K562 (cell line): ENCODE measurements at regions not wholly inside any gene's neighbourhood (a gene's known extent, or its start where the extent isn't known, plus 50 kb on each side); places are given as distances from the start of the nearest gene placed in this dataset.

Source experiments
- CBFA2T2 ChIP-seq: fragments of 450-650 bp; conservative IDR thresholded peaks from 2 replicates; pipeline ENCODE4 v1.6.1; 2017; ENCODE audit warnings: mild to moderate bottlenecking
- KHSRP ChIP-seq: fragments of 450-650 bp; IDR thresholded peaks from 2 replicates; pipeline ENCODE4 v1.6.1; 2017
- PCBP1 ChIP-seq: fragments of 200-400 bp; formaldehyde crosslinking; IDR thresholded peaks from 2 replicates; pipeline ENCODE4 v1.6.1; 2018; ENCODE audit warnings: mild to moderate bottlenecking, low read depth, low read length; ENCODE audit not compliant: poor library complexity, severe bottlenecking
- PRMT5 ChIP-seq: sonication (generic); formaldehyde crosslinking; IDR thresholded peaks from 2 replicates; pipeline ENCODE4 v1.5.0; 2020; ENCODE audit warnings: missing genetic modification reagents
- UBTF ChIP-seq, 2 experiments: IDR thresholded peaks; 2 replicates each; pipeline ENCODE4 v1.6.1; 2012; ENCODE audit warnings: improper control_type of control experiment in 2 of 2, low read depth in 2 of 2, low read length in 2 of 2, borderline replicate concordance in 1 of 2
- ZNF518B ChIP-seq: fragments of 250-450 bp; sonication (Bioruptor Pico); IDR thresholded peaks from 2 replicates; pipeline ENCODE4 v1.5.0; 2021; ENCODE audit warnings: mild to moderate bottlenecking, moderate library complexity
- ZNF707 ChIP-seq: fragments of 250-450 bp; sonication (Bioruptor Pico); conservative IDR thresholded peaks from 2 replicates; pipeline ENCODE4 v1.8.0; 2022; ENCODE audit warnings: inconsistent platforms, mild to moderate bottlenecking, moderate library complexity

DNA sequence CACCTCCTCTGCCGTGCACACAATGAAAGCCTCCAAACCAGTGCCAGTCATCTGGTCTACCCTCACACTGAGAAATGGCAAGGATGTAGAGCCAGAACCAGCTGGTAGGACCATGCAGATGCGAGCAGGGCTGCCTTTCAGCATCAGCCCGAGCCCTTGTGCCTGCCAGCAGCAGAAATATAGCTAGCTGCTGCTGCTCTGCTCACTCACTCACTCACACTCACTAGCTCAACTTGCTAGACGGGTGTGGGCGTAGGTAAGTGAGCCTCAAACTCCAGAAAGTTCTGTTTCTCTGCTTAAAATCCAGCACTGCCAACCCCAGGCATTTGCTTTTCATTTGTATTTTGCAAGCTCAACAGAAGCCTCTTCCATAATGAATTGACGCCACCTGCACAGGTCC lies 114.0 kb downstream of the DRD1 start (continued):
- TF ChIP-seq UBTF (IDR thresholded peaks at IDR 0.05; ENCODE audit: borderline replicate concordance in 1 of 2, low read depth in 2 of 2, low read length in 2 of 2): no peak
- TF ChIP-seq PRMT5: no peak
- TF ChIP-seq CBFA2T2: no peak
- no peak for TF ChIP-seq ZNF707
- no peak for TF ChIP-seq ZNF518B (CRISPR knock-in tag)
- TF ChIP-seq PCBP1: no peak
- TF ChIP-seq KHSRP: no peak
